OCI-LY7 (cell line): ENCODE measurements at regions not wholly inside any gene's neighbourhood (a gene's known extent, or its start where the extent isn't known, plus 50 kb on each side); places are given as distances from the start of the nearest gene placed in this dataset.

Source experiments
- BruUV-seq: library from RNA; stranded (reverse); fragments of 400-500 nt; replicated peaks from 2 replicates; lab custom pipeline; 2021; lab: Mats Ljungman, UMichigan
- CTCF ChIA-PET: fragments of 300-600 bp; sonication (Branson Sonifier 250); formaldehyde crosslinking; loops from one replicate; lab custom pipeline; 2022; ENCODE audit warnings: antibody characterized with exemption; ENCODE audit not compliant: unreplicated experiment; lab: Charles Lee
- POLR2A ChIA-PET: fragments of 300-600 bp; sonication (Branson Sonifier 250); formaldehyde crosslinking; loops from one replicate; lab custom pipeline; 2022; ENCODE audit warnings: antibody characterized with exemption; lab: Charles Lee
- DNase-seq: peaks from one replicate; pipeline ENCODE4 v3.0.0-alpha.2; 2015; ENCODE audit warnings: low spot score
- H2AFZ ChIP-seq: fragments of 200-600 bp; sonication (generic), shearing (Covaris generic); 2 replicates; pipeline ENCODE4 v1.6.1; 2014; ENCODE audit warnings: mild to moderate bottlenecking, antibody characterized with exemption, low read length, moderate library complexity
- H3K27ac ChIP-seq: fragments of 200-600 bp; sonication (generic); 2 replicates; pipeline ENCODE4 v1.5.1; 2014; ENCODE audit warnings: mixed run types, low read depth, mild to moderate bottlenecking, moderate library complexity, low read length, inconsistent platforms; ENCODE audit not compliant: poor library complexity, severe bottlenecking
- H3K36me3 ChIP-seq: fragments of 200-600 bp; sonication (generic); 2 replicates; pipeline ENCODE4 v1.6.1; 2014; ENCODE audit warnings: mild to moderate bottlenecking, antibody characterized with exemption, low read length, moderate library complexity, mixed read lengths; ENCODE audit not compliant: insufficient read depth
- H3K4me1 ChIP-seq: fragments of 200-600 bp; sonication (generic); 2 replicates; pipeline ENCODE4 v1.5.1; 2014; ENCODE audit warnings: mild to moderate bottlenecking, low read length; ENCODE audit not compliant: insufficient read depth, poor library complexity, severe bottlenecking
- H3K4me2 ChIP-seq: fragments of 200-600 bp; sonication (generic); 2 replicates; pipeline ENCODE4 v1.6.1; 2014; ENCODE audit warnings: mild to moderate bottlenecking, low read length
- H3K4me3 ChIP-seq: fragments of 200-600 bp; sonication (generic); 2 replicates; pipeline ENCODE4 v1.5.1; 2014; ENCODE audit warnings: mild to moderate bottlenecking, low read depth, low read length; ENCODE audit not compliant: poor library complexity, severe bottlenecking
- H3K79me2 ChIP-seq: fragments of 200-600 bp; sonication (generic); 2 replicates; pipeline ENCODE4 v1.6.1; 2016; ENCODE audit warnings: low read depth, mild to moderate bottlenecking, low read length, moderate library complexity, mixed read lengths; ENCODE audit not compliant: insufficient read depth
- H3K9me2 ChIP-seq: fragments of 200-600 bp; sonication (generic); 2 replicates; pipeline ENCODE4 v1.6.1; 2016; ENCODE audit warnings: mild to moderate bottlenecking, low read length, mixed read lengths; ENCODE audit not compliant: insufficient read depth
- H3K9me3 ChIP-seq: fragments of 200-600 bp; sonication (generic); 2 replicates; pipeline ENCODE4 v1.6.1; 2014; ENCODE audit warnings: mild to moderate bottlenecking, mixed run types, low read length, mixed read lengths
- H4K20me1 ChIP-seq: fragments of 200-600 bp; sonication (generic); 2 replicates; pipeline ENCODE4 v1.6.1; 2014; ENCODE audit warnings: mild to moderate bottlenecking, antibody characterized with exemption, low read length, moderate library complexity, mixed read lengths; ENCODE audit not compliant: insufficient read depth
- EZH2phosphoT487 ChIP-seq: fragments of 200-600 bp; sonication (generic); IDR thresholded peaks from 2 replicates; pipeline ENCODE4 v1.6.1; 2018; ENCODE audit warnings: low read depth, borderline replicate concordance, mild to moderate bottlenecking, mixed run types, antibody characterized with exemption, low read length, moderate library complexity, mixed read lengths
- intact Hi-C: fragments of 100-400 bp; cut with micrococcal nuclease; formaldehyde crosslinking; loops from one replicate; pipeline ENCODE4 v1.10.0; 2022; ENCODE audit not compliant: unreplicated experiment
- TF ChIP-seq, protein P1 (sequence below): fragments of 200-600 bp; sonication (generic); conservative IDR thresholded peaks from 2 replicates; pipeline ENCODE4 v1.5.1; 2014; ENCODE audit warnings: mild to moderate bottlenecking, antibody characterized with exemption, low read length, moderate library complexity, mixed read lengths

DNA sequence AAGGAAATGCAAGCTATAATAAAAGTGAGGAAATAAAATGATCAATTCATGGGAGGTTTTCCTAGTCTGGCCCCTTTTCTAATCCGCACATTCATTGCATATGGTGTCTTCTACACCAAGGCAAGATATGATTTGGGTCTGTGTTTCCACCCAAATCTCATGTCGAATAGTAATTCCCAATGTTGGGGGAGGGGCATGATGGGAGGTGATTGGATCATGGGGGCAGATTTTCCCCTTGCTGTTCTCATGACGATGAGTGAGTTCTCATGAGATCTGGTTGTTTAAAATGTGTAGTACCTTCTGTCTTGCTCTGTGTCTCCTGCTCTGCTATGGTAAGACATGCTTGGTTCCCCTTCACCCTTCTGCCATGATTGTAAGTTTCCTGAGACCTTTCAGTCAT is 315.4 kb downstream of the CYRIA start:
- TF ChIP-seq, protein P1, sequence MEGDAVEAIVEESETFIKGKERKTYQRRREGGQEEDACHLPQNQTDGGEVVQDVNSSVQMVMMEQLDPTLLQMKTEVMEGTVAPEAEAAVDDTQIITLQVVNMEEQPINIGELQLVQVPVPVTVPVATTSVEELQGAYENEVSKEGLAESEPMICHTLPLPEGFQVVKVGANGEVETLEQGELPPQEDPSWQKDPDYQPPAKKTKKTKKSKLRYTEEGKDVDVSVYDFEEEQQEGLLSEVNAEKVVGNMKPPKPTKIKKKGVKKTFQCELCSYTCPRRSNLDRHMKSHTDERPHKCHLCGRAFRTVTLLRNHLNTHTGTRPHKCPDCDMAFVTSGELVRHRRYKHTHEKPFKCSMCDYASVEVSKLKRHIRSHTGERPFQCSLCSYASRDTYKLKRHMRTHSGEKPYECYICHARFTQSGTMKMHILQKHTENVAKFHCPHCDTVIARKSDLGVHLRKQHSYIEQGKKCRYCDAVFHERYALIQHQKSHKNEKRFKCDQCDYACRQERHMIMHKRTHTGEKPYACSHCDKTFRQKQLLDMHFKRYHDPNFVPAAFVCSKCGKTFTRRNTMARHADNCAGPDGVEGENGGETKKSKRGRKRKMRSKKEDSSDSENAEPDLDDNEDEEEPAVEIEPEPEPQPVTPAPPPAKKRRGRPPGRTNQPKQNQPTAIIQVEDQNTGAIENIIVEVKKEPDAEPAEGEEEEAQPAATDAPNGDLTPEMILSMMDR: no peak
- TF ChIP-seq EZH2phosphoT487: no peak
- Histone ChIP-seq H3K4me1 (no peaks in the 10 kb centered on the region), H4K20me1 (no peaks in the 10 kb centered on the region), H3K9me3 (no peaks in the 10 kb centered on the region), H3K4me2 (no peak overlapping the region), H3K27ac (no peak overlapping the region), H3K36me3 (no peaks in the 10 kb centered on the region), H3K79me2 (no peaks in the 10 kb centered on the region), H2AFZ (no peak overlapping the region), H3K4me3 (no peak overlapping the region), H3K9me2 (no peaks in the 10 kb centered on the region)
- no TSS peak for BruUV-seq
- ChIA-PET CTCF (no interaction called here), POLR2A (interaction anchor here (0.7 kb wide), 1 partner anchor 90 kb away, joined by 3 read pairs; no protein-coding TSS in a partner anchor)
- intact Hi-C loops: no loop called here
- no peak for DNase-seq

DNA sequence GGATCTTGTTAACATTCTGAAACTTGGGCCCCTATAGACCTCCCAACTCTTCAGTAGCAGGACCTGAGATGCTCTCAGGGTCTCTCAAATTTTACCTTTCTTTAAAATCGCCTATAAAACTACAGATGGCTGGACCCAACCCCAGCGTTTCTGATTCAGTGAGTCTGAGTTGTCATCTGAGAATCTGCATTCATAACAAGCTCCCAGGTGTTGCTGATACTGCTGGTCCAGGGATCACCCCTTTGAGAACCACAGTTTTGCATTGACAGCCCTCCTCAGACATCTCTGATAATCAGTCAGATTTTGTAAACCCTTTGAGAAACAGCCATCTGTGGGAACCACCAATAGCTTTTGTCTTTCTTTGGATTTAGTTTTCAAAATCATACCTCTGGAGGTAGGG is 315.8 kb downstream of the CYRIA start:
- H3K9me3 ChIP-seq: no peaks in the 10 kb centered on the region
- BruUV-seq: no TSS peak
- CTCF ChIA-PET: no interaction called here
- no peak for DNase-seq
- no peaks in the 10 kb centered on the region for H3K9me2 ChIP-seq
- H2AFZ ChIP-seq: no peak overlapping the region
- intact Hi-C loops: no loop called here
- no peaks in the 10 kb centered on the region for H3K4me1 ChIP-seq
- no peak overlapping the region for H3K4me2 ChIP-seq
- no peaks in the 10 kb centered on the region for H3K79me2 ChIP-seq
- H3K4me3 ChIP-seq: no peak overlapping the region
- no peaks in the 10 kb centered on the region for H3K36me3 ChIP-seq
- POLR2A ChIA-PET: interaction anchor here (0.7 kb wide), 1 partner anchor 90 kb away, joined by 3 read pairs; no protein-coding TSS in a partner anchor
- no peak overlapping the region for H3K27ac ChIP-seq
- H4K20me1 ChIP-seq: no peaks in the 10 kb centered on the region
- TF ChIP-seq, protein P1: no peak
- TF ChIP-seq EZH2phosphoT487: no peak

DNA sequence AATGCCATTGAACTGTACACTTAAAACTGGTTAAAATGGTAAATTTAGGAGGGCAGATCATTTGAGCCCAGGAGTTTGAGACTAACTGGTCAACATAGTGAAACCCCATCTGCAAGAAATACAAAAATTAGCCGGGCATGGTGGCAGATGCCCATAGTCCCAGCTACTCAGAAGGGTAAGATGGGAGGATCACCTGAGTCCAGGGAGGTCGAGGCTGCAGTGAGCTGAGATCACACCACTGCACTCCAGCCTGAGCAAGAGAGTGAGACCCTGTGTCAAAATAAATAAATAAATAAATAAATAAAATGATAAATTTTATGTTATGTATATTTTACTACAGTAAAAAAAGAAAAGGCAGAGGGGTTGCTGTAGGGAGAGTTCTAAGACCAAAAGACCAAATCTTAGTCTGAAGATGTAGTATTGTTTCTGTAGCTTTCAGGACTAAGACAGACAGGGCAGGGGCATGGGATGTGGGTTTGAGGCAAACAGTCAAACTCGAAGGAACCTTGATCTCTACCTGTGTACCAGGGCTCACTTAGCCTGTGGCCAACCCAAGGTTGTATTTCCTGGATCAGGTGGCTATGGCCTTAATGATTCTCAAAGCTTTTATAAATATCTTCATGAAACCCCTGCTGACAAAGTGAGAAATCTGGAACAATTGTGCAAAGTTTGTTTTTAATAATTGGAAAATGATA is 316.7 kb downstream of the CYRIA start:
- H4K20me1 ChIP-seq: no peaks in the 10 kb centered on the region
- no peak overlapping the region for H3K4me3 ChIP-seq
- TF ChIP-seq EZH2phosphoT487: no peak
- TF ChIP-seq, protein P1: no peak
- no peak overlapping the region for H2AFZ ChIP-seq
- H3K9me3 ChIP-seq: no peaks in the 10 kb centered on the region
- no peak overlapping the region for H3K4me2 ChIP-seq
- H3K79me2 ChIP-seq: no peaks in the 10 kb centered on the region
- no TSS peak for BruUV-seq
- intact Hi-C loops: no loop called here
- POLR2A ChIA-PET: interaction anchor here (0.7 kb wide), 1 partner anchor 91 kb away, joined by 3 read pairs; no protein-coding TSS in a partner anchor
- H3K36me3 ChIP-seq: no peaks in the 10 kb centered on the region
- H3K27ac ChIP-seq: no peak overlapping the region
- no peaks in the 10 kb centered on the region for H3K9me2 ChIP-seq
- no peaks in the 10 kb centered on the region for H3K4me1 ChIP-seq
- no peak for DNase-seq
- CTCF ChIA-PET: no interaction called here
